HEK293 (cell line): ENCODE measurements at regions not wholly inside any gene's neighbourhood (a gene's known extent, or its start where the extent isn't known, plus 50 kb on each side); places are given as distances from the start of the nearest gene placed in this dataset.

ENCODE experiments used
- CTCF ChIP-seq: fragments of 450-650 bp; formaldehyde crosslinking; IDR thresholded peaks from 2 replicates; pipeline ENCODE4 v1.5.1; 2016; ENCODE audit warnings: missing biosample characterization, missing genetic modification characterization
- KLF10 ChIP-seq: fragments of 450-650 bp; IDR thresholded peaks from 2 replicates; pipeline ENCODE4 v1.5.1; 2018; ENCODE audit warnings: missing biosample characterization, mild to moderate bottlenecking, missing genetic modification characterization
- MYNN ChIP-seq: fragments of 450-650 bp; formaldehyde crosslinking; IDR thresholded peaks from 2 replicates; pipeline ENCODE4 v1.5.1; 2016; ENCODE audit warnings: missing biosample characterization, missing genetic modification characterization, borderline replicate concordance
- OVOL3 ChIP-seq: fragments of 450-650 bp; formaldehyde crosslinking; IDR thresholded peaks from 2 replicates; pipeline ENCODE4 v1.5.1; 2016; ENCODE audit warnings: missing biosample characterization, missing genetic modification characterization
- ZEB2 ChIP-seq: fragments of 450-650 bp; formaldehyde crosslinking; IDR thresholded peaks from 2 replicates; pipeline ENCODE4 v1.5.1; 2016; ENCODE audit warnings: missing biosample characterization, missing genetic modification characterization
- ZNF138 ChIP-seq: fragments of 450-650 bp; formaldehyde crosslinking; IDR thresholded peaks from 2 replicates; pipeline ENCODE4 v1.5.1; 2016; ENCODE audit warnings: missing biosample characterization, missing genetic modification characterization, borderline replicate concordance
- ZNF707 ChIP-seq: fragments of 450-650 bp; formaldehyde crosslinking; IDR thresholded peaks from 2 replicates; pipeline ENCODE4 v1.5.1; 2016; ENCODE audit warnings: missing biosample characterization, missing genetic modification characterization

GRCh38 chr2:171626949-171627348, 60.3 kb upstream of the DYNC1I2 start:
- TF ChIP-seq CTCF, result no peak
- no peak for TF ChIP-seq OVOL3 (tag by site-specific recombination)
- no peak for TF ChIP-seq KLF10 (tag by site-specific recombination)
- TF ChIP-seq ZNF138 (tag by site-specific recombination), result no peak
- TF ChIP-seq ZEB2 (tag by site-specific recombination), result no peak
- TF ChIP-seq ZNF707 (tag by site-specific recombination), result no peak
- no peak for TF ChIP-seq MYNN (tag by site-specific recombination)
